ENCODE measurements at regions not wholly inside any gene's neighbourhood (a gene's known extent, or its start where the extent isn't known, plus 50 kb on each side); places are given as distances from the start of the nearest gene placed in this dataset.
"Not testable (repeated sequence)": the region's sequence is repeated elsewhere in the genome, so short reads cannot be mapped to it uniquely, and the experiment has no call there.

DNA sequence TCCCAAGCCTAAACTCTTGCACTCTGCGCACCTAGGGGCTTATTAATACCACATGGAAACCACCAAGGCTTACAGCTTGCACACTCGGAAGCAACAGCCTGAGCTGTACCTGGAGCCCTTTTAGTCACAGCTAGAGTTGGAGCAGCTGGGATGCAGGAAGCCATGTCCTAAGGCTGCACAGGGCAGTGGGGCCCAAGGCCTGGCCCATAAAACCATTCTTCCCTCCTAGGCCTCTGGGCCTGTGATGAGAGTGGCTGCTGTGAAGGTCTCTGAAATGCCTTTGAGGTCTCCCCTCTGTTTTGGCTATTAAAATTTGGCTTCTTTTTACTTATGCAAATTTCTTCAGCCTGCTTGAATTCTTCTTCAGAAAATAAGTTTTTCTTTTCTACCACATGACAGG is 383.9 kb upstream of the UBE2E2 start (continued):
- no peak for TF ChIP-seq RCOR1 (IDR thresholded peaks at IDR 0.05; ENCODE audit: low read depth, low read length)

DNA sequence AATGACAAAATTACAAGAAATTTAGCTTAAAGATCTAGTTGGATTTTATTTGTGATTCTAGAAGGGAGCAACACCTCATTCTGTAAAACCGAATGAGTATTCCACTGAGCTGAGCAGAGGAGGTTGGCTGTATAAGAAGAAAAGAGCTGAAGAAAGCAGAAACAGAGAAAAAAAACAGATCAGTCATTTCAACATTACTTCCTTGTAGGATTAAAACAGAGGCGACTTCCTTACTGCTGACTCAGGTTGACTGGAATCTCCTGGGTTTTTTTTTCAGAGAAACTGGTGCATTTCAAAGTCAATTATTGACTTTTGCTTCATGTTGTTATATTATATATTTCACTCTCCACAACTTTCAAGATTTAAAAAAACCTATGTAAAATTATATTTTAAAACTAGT is 368.1 kb upstream of the UBE2E2 start:
- DNase-seq (ENCODE audit: low read depth in 1 of 2, low spot score in 1 of 2) = peak in 1 of 2 experiments; percentile 39
- ChIA-PET POLR2A (no interaction called here), CTCF (interaction anchor here (0.6 to 1.3 kb wide), 2 partner anchors 10 to 99 kb away, joined by 3 read pairs; no protein-coding TSS in a partner anchor)
- peaks cover 15% of the 10 kb centered on the region; the same call in 2 of the 3 replicates for H3K4me1 ChIP-seq
- TF ChIP-seq MAFK (IDR thresholded peaks at IDR 0.05; ENCODE audit: partially characterized antibody) = peak; percentile 90
- TF ChIP-seq RCOR1 (IDR thresholded peaks at IDR 0.05; ENCODE audit: low read depth, low read length) = no peak
- no peak for TF ChIP-seq HOXA7 (CRISPR knock-in tag; IDR thresholded peaks at IDR 0.05)
- FAIRE-seq = no peak
- H3K27ac ChIP-seq = 0 out of 6 replicates have a peak overlapping the region, but pooled peaks of 1 of the 2 experiments have one; percentile 15
- H3K4me3 ChIP-seq = no peak overlapping the region
- H3K4me2 ChIP-seq = peak overlapping the region; percentile 39
- no peaks in the 10 kb centered on the region for H3K9me3 ChIP-seq
- WGBS (ENCODE audit: missing lambda C conversion rate) = 5% methylated on average over 2 of the region's 2 CpGs
- peak in 1 of 2 experiments; percentile 51; a peak in 2 of 6 replicates for ATAC-seq

DNA sequence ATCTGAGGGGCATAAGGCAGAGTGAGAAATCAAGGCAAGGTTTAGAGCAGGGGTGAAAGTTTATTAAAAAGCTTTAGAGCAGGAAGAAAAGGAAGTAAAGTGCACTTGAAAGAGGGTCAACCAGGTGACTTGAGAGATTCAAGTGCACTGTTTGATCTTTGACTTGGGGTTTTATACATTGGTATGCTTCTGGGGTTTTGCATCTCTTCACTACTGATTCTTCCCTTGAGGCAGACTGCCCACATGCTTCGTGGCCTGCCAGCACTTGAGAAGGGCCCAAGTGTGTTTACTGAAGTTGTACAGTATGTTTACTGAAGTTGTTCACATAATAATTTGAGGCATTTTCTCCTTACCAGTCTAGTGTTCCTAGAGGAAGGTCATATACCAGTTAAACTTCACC is 367.0 kb upstream of the UBE2E2 start:
- 19% methylated on average over 1 of the region's 1 CpG for WGBS (ENCODE audit: missing lambda C conversion rate)
- no peak overlapping the region for H3K27ac ChIP-seq
- no peaks in the 10 kb centered on the region for H3K9me3 ChIP-seq
- H3K4me2 ChIP-seq = peak overlapping the region; percentile 39; the same call in 2 of the 3 replicates
- H3K4me3 ChIP-seq = no peak overlapping the region
- ChIA-PET CTCF (no interaction called here), POLR2A (no interaction called here)
- DNase-seq (ENCODE audit: low read depth in 1 of 2, low spot score in 1 of 2) (peak in 1 of 2 experiments; percentile 4), ATAC-seq (no peak), FAIRE-seq (no peak)
- TF ChIP-seq MYC (IDR thresholded peaks at IDR 0.05; ENCODE audit: borderline replicate concordance, low read length) (no peak), EHMT2 (IDR thresholded peaks at IDR 0.05; ENCODE audit: low read depth) (no peak), CBX2 (IDR thresholded peaks at IDR 0.05; ENCODE audit: borderline replicate concordance, low read depth) (no peak), RNF2 (IDR thresholded peaks at IDR 0.05; ENCODE audit: borderline replicate concordance, low read depth) (no peak)
- TF ChIP-seq, protein P1, sequence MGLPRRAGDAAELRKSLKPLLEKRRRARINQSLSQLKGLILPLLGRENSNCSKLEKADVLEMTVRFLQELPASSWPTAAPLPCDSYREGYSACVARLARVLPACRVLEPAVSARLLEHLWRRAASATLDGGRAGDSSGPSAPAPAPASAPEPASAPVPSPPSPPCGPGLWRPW (IDR thresholded peaks at IDR 0.05) = no peak
- peaks cover 15% of the 10 kb centered on the region; the same call in 2 of the 3 replicates for H3K4me1 ChIP-seq

- H3K27ac ChIP-seq = no peak overlapping the region
- no peaks in the 10 kb centered on the region for H3K4me1 ChIP-seq
- H3K9me3 ChIP-seq = no peaks in the 10 kb centered on the region; the same call in 2 of the 3 replicates
- ChIA-PET CTCF (interaction anchor here (0.7 kb wide), 1 partner anchor 668 kb away, joined by 3 read pairs; no protein-coding TSS in a partner anchor), POLR2A (no interaction called here)
- ATAC-seq = no peak
- WGBS (ENCODE audit: missing lambda C conversion rate) = 26% methylated on average over 3 of the region's 3 CpGs
- no peak overlapping the region for H3K4me2 ChIP-seq
- no peak for FAIRE-seq
- no peak overlapping the region for H3K4me3 ChIP-seq
- TF ChIP-seq HOXB13 (CRISPR knock-in tag; IDR thresholded peaks at IDR 0.05; ENCODE audit: low read depth) (no peak), PHF8 (IDR thresholded peaks at IDR 0.05; ENCODE audit: borderline replicate concordance, low read depth) (no peak), HEYL (CRISPR knock-in tag; IDR thresholded peaks at IDR 0.05) (no peak), FOXS1 (CRISPR knock-in tag; IDR thresholded peaks at IDR 0.05) (no peak), POLR2AphosphoS2 (conservative IDR thresholded peaks at IDR 0.05; ENCODE audit: low read length) (no peak)
- DNase-seq (ENCODE audit: low read depth in 1 of 2, low spot score in 1 of 2) = no peak
Measured at GRCh38 chr3:22843854-22844253, 359.3 kb upstream of the UBE2E2 start.

GRCh38 chr3:22846566-22846965 is 356.6 kb upstream of the UBE2E2 start:
- no peak for ATAC-seq
- TF ChIP-seq TP53 (CRISPR knock-in tag; IDR thresholded peaks at IDR 0.05) = no peak
- 24% methylated on average over 5 of the region's 5 CpGs for WGBS (ENCODE audit: missing lambda C conversion rate)
- Histone ChIP-seq H3K9me3 (no peaks in the 10 kb centered on the region; the same call in 2 of the 3 replicates), H3K27ac (no peak overlapping the region), H3K4me1 (no peaks in the 10 kb centered on the region), H3K4me3 (no peak overlapping the region), H3K4me2 (no peak overlapping the region)
- ChIA-PET POLR2A (no interaction called here), CTCF (no interaction called here)
- FAIRE-seq = no peak
- DNase-seq (ENCODE audit: low read depth in 1 of 2, low spot score in 1 of 2) = no peak

DNA sequence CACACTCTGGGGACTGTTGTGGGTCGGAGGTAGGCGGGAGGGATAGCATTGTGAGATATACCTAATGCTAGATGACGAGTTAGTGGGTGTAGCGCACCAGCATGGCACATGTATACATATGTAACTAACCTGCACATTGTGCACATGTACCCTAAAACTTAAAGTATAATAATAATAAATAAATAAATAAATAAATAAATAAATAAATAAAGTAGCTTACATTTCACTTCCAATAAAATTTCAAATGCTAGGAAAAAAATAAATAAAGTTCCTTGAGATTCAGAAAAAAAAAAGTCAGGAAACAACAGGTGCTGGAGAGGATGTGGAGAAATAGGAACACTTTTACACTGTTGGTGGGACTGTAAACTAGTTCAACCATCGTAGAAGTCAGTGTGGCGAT is 353.5 kb upstream of the UBE2E2 start:
- H3K4me2 ChIP-seq; DNase-seq (ENCODE audit: low read depth in 1 of 2, low spot score in 1 of 2); H3K4me1 ChIP-seq; CTCF ChIA-PET; H3K27ac ChIP-seq; H3K9me3 ChIP-seq; FAIRE-seq; ATAC-seq; POLR2A ChIA-PET; H3K4me3 ChIP-seq: not testable (repeated sequence)
- 17% methylated on average over 6 of the region's 6 CpGs for WGBS (ENCODE audit: missing lambda C conversion rate)
- peak; percentile 31 for TF ChIP-seq ZC3H11A (IDR thresholded peaks at IDR 0.05)
